GM23248 (cell line): ENCODE measurements at regions not wholly inside any gene's neighbourhood (a gene's known extent, or its start where the extent isn't known, plus 50 kb on each side); places are given as distances from the start of the nearest gene placed in this dataset.

Source experiments
- DNase-seq: peaks from one replicate; pipeline ENCODE4 v3.0.0-alpha.2; 2015
- H2AFZ ChIP-seq: fragments of 200-600 bp; sonication (generic); 2 replicates; pipeline ENCODE4 v1.6.1; 2016; ENCODE audit warnings: antibody characterized with exemption
- H3F3A ChIP-seq: fragments of 200-600 bp; sonication (generic); 2 replicates; pipeline ENCODE4 v1.6.1; 2016; ENCODE audit warnings: mild to moderate bottlenecking, antibody characterized with exemption, mixed run types; ENCODE audit not compliant: insufficient read depth
- H3K27ac ChIP-seq: fragments of 200-600 bp; sonication (generic); 2 replicates; pipeline ENCODE4 v1.5.1; 2016; ENCODE audit warnings: mild to moderate bottlenecking
- H3K27me3 ChIP-seq: fragments of 200-600 bp; sonication (generic); replicated peaks from 2 replicates; pipeline ENCODE4 v1.6.1; 2016; ENCODE audit warnings: mild to moderate bottlenecking; ENCODE audit not compliant: insufficient read depth
- H3K36me3 ChIP-seq: fragments of 200-600 bp; sonication (generic); 2 replicates; pipeline ENCODE4 v1.6.1; 2016; ENCODE audit warnings: low read depth, mild to moderate bottlenecking
- H3K4me1 ChIP-seq: fragments of 200-600 bp; sonication (generic); 2 replicates; pipeline ENCODE4 v1.6.1; 2016; ENCODE audit warnings: mild to moderate bottlenecking; ENCODE audit not compliant: insufficient read depth
- H3K4me2 ChIP-seq: fragments of 200-600 bp; sonication (generic); one replicate; pipeline ENCODE4 v1.6.1; 2016; ENCODE audit warnings: mild to moderate bottlenecking; ENCODE audit not compliant: unreplicated experiment
- H3K4me3 ChIP-seq: fragments of 200-600 bp; sonication (generic); 2 replicates; pipeline ENCODE4 v1.5.1; 2016; ENCODE audit warnings: mild to moderate bottlenecking
- H3K79me2 ChIP-seq: fragments of 200-600 bp; sonication (generic); 2 replicates; pipeline ENCODE4 v1.6.1; 2016; ENCODE audit warnings: mild to moderate bottlenecking; ENCODE audit not compliant: insufficient read depth
- H3K9ac ChIP-seq: fragments of 200-600 bp; sonication (generic); 2 replicates; pipeline ENCODE4 v1.6.1; 2016; ENCODE audit warnings: mild to moderate bottlenecking
- H3K9me2 ChIP-seq: fragments of 200-600 bp; sonication (generic); 2 replicates; pipeline ENCODE4 v1.6.1; 2016; ENCODE audit warnings: mixed run types, mild to moderate bottlenecking, moderate library complexity; ENCODE audit not compliant: insufficient read depth
- H3K9me3 ChIP-seq: fragments of 200-600 bp; sonication (generic); one replicate; pipeline ENCODE4 v1.6.1; 2017; ENCODE audit warnings: low read depth
- H4K20me1 ChIP-seq: fragments of 200-600 bp; sonication (generic); 2 replicates; pipeline ENCODE4 v1.6.0; 2016; ENCODE audit not compliant: insufficient read depth
- EZH2 ChIP-seq: fragments of 200-600 bp; sonication (generic); IDR thresholded peaks from 2 replicates; pipeline ENCODE4 v1.6.1; 2018; ENCODE audit warnings: antibody characterized with exemption, mild to moderate bottlenecking; ENCODE audit not compliant: insufficient read depth, poor library complexity, severe bottlenecking
- EZH2phosphoT487 ChIP-seq: fragments of 200-600 bp; sonication (generic); IDR thresholded peaks from 2 replicates; pipeline ENCODE4 v1.6.1; 2018; ENCODE audit warnings: antibody characterized with exemption, moderate library complexity, mild to moderate bottlenecking, low read depth; ENCODE audit not compliant: insufficient read depth
- WGBS, 2 experiments: methylation state at CpG; one replicate each; pipeline ENCODE4 v1.1.6; 2015 to 2017; ENCODE audit warnings: low lambda C conversion rate in 2 of 2, low coverage in 1 of 2; ENCODE audit errors: missing lambda C conversion rate in 2 of 2; 5-methylcytosine and 5-hydroxymethylcytosine counted together
- in situ Hi-C: fragments of 300-500 bp; cut with MboI; formaldehyde crosslinking; loops from 2 replicates; pipeline ENCODE4 v1.15.0; 2020

GRCh38 chr14:34041220-34041619 lies 90.3 kb upstream of the EGLN3 start:
- in situ Hi-C loops: no loop called here
- H3F3A ChIP-seq: no peaks in the 10 kb centered on the region
- no peak overlapping the region for H3K9ac ChIP-seq
- no peak overlapping the region for H3K4me2 ChIP-seq
- peaks cover 7% of the 10 kb centered on the region; the same call in 1 of the 2 replicates for H3K4me1 ChIP-seq
- H3K27ac ChIP-seq: no peak overlapping the region
- no peaks in the 10 kb centered on the region for H3K36me3 ChIP-seq
- no peaks in the 10 kb centered on the region for H3K9me2 ChIP-seq
- no peak overlapping the region for H3K4me3 ChIP-seq
- TF ChIP-seq EZH2 (no peak), EZH2phosphoT487 (no peak)
- 50 to 66% methylated on average over 2 of the region's 2 CpGs for WGBS, 2 experiments
- H2AFZ ChIP-seq: no peak overlapping the region
- H3K27me3 ChIP-seq: peaks cover 10% of the 10 kb centered on the region; the same call in 1 of the 2 replicates
- no peaks in the 10 kb centered on the region for H3K79me2 ChIP-seq
- DNase-seq: no peak
- no peaks in the 10 kb centered on the region for H4K20me1 ChIP-seq
- no peaks in the 10 kb centered on the region for H3K9me3 ChIP-seq

GRCh38 chr14:34040766-34041165 lies 89.9 kb upstream of the EGLN3 start:
- Histone ChIP-seq H3K9me3 (no peaks in the 10 kb centered on the region), H3K9me2 (no peaks in the 10 kb centered on the region), H3K27ac (no peak overlapping the region), H3F3A (no peaks in the 10 kb centered on the region), H4K20me1 (no peaks in the 10 kb centered on the region), H3K27me3 (peaks cover 10% of the 10 kb centered on the region; the same call in 1 of the 2 replicates), H3K4me1 (peaks cover 7% of the 10 kb centered on the region; the same call in 1 of the 2 replicates), H3K36me3 (no peaks in the 10 kb centered on the region), H3K79me2 (no peaks in the 10 kb centered on the region), H3K4me2 (no peak overlapping the region), H3K4me3 (no peak overlapping the region), H2AFZ (no peak overlapping the region), H3K9ac (no peak overlapping the region)
- no peak for TF ChIP-seq EZH2
- no peak for TF ChIP-seq EZH2phosphoT487
- in situ Hi-C loops: no loop called here
- no peak for DNase-seq

GRCh38 chr14:34039428-34040047 lies 88.7 kb upstream of the EGLN3 start:
- Histone ChIP-seq H3K27me3 (peaks cover 10% of the 10 kb centered on the region; the same call in 1 of the 2 replicates), H3K4me2 (no peak overlapping the region), H3K79me2 (no peaks in the 10 kb centered on the region), H4K20me1 (no peaks in the 10 kb centered on the region), H3K9me2 (no peaks in the 10 kb centered on the region), H3K4me1 (peaks cover 7% of the 10 kb centered on the region; the same call in 1 of the 2 replicates), H3K36me3 (no peaks in the 10 kb centered on the region), H3K9ac (no peak overlapping the region), H3F3A (no peaks in the 10 kb centered on the region), H3K4me3 (no peak overlapping the region), H3K27ac (no peak overlapping the region), H2AFZ (no peak overlapping the region), H3K9me3 (no peaks in the 10 kb centered on the region)
- DNase-seq: no peak
- in situ Hi-C loops: no loop called here
- TF ChIP-seq EZH2phosphoT487 (no peak), EZH2 (no peak)
- WGBS, 2 experiments: 35 to 41% methylated on average over 3 of the region's 3 CpGs

- no peaks in the 10 kb centered on the region for H3K36me3 ChIP-seq
- H2AFZ ChIP-seq: no peak overlapping the region
- no peak overlapping the region for H3K27ac ChIP-seq
- no peaks in the 10 kb centered on the region for H3K79me2 ChIP-seq
- H3K4me2 ChIP-seq: no peak overlapping the region
- no peak overlapping the region for H3K4me3 ChIP-seq
- 39 to 42% methylated on average over 6 of the region's 6 CpGs for WGBS, 2 experiments
- H4K20me1 ChIP-seq: no peaks in the 10 kb centered on the region
- no peaks in the 10 kb centered on the region for H3F3A ChIP-seq
- TF ChIP-seq EZH2 (no peak), EZH2phosphoT487 (no peak)
- H3K9ac ChIP-seq: no peak overlapping the region
- peaks cover 2% of the 10 kb centered on the region; the same call in 1 of the 2 replicates for H3K4me1 ChIP-seq
- H3K9me3 ChIP-seq: no peaks in the 10 kb centered on the region
- in situ Hi-C loops: no loop called here
- DNase-seq: no peak
- H3K27me3 ChIP-seq: peaks cover 10% of the 10 kb centered on the region; the same call in 1 of the 2 replicates
- H3K9me2 ChIP-seq: no peaks in the 10 kb centered on the region
These were observed 87.6 kb upstream of the EGLN3 start for GRCh38 chr14:34038358-34039057.
